AG08395 (cell line): ENCODE measurements at regions not wholly inside any gene's neighbourhood (a gene's known extent, or its start where the extent isn't known, plus 50 kb on each side); places are given as distances from the start of the nearest gene placed in this dataset.

Experiments
- DNase-seq: peaks from one replicate; pipeline ENCODE4 v3.0.0; 2012; ENCODE audit warnings: mixed read lengths, low spot score

DNA sequence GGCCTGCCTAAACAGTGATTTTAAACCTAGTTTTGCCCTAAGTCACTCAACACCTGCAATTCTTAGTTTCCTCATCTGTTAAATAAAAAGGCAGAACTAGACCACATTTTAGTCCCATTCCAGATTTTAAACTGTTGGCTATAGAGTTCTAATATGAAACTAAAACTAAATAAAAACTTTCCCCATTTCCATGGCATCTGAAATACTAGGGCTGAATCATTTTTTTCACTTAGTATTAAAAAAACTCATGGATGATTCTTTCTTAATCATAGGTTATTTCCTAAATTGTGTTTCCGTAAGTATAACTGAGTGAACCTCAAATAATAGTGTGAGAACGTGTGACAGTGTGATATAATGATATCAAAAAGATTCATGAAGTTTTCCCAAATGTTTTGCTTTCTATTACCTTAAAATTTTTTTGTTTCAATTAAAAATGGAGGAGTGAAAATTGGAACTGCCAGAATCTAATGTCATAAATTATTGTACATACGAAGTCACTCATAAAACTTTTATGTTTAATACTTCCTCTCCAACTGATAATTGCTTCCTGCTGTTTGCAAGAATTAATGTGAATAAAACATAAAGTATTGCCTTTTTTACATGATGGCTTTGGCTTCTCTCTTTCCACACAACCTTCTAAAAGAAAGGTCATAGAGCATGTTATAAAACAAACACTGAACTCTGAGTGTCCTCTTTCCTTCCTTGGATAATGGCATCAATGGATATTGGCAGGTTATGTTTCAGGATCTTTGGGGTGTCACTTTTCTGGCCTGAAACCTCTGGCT, 315.1 kb upstream of the MME start:
- DNase-seq, result no peak

- no peak for DNase-seq
Measured at GRCh38 chr3:154762486-154762885, 317.6 kb upstream of the MME start.

GRCh38 chr3:154759966-154760365, 320.2 kb upstream of the MME start:
- DNase-seq, result no peak

DNA sequence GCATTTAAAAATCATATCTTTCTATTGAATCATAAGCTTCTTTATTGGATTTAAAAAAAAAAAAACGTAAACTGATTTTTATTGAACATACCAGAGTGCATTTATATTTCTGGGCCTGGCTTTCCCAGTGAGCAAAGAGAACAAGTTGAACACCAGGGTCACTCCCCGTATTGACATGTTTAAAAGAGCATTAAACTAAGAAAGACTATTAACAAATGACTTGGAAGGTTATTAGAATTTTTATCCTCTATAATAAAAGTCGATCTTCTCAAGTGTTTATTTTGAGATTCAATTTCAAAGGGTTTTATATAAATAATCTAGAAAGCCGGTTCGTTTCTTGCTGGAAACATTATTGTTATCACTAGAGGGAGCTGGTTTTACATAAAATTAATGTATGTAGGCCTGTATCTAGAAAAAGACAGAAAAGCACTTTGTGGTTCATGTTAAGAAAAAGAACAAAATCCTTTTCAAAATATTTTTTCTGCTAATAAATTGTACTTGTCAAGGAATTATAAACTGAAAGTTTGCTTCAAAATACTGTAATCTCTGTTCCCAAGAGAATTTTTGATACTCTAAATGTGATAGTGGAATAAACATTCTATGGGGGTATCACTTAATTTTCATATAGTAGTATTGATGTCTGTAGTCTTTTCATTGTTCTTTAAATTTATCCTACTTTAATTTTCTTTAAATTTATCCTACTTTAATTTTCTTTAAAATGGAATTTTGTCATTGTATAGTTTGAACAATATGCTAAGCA, 321.8 kb upstream of the MME start:
- peak; percentile 39 for DNase-seq

- no peak for DNase-seq
Measured at GRCh38 chr3:154753101-154753500, 323.1 kb upstream of the GPR149 start.

GRCh38 chr3:154749514-154749913, 319.5 kb upstream of the GPR149 start:
- no peak for DNase-seq

DNA sequence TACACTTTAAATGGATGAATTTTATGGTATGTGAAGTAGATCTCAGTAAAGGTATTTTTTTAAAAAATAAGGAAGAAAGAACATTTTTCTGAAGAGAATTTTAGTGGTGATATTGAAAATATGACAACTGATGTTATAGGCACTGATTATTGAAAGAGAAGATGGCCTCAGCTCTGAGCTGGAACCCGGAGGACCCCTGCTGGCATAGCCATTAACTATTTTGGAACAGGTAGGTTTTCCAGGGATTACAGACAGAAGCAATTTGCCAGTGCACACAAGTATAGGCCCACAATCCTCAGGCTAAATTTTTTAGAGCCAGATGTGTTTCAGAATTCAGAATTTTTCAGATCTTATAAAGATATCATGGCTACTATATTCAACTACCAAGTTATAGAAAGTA, 315.9 kb upstream of the GPR149 start:
- DNase-seq, result no peak

DNA sequence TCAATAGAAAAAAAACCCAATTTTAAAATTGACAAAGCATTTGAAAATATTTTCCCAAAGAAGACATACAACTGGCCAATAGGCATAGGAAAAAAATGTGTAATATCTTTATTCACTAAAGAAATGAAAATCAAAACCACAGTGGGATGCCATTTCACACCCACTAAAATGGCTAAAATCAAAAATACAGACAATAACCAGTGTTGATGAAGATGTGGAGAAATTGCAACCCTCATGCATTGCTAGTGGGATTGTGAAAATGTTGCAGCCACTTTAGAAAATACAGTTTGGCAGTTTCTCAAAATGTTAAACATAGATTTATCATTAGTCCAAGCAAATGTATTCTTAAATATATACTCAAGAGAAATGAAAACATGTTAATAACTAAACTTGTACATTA, 315.1 kb upstream of the GPR149 start:
- no peak for DNase-seq

GRCh38 chr3:154743418-154743817, 313.4 kb upstream of the GPR149 start:
- DNase-seq, result no peak

DNA sequence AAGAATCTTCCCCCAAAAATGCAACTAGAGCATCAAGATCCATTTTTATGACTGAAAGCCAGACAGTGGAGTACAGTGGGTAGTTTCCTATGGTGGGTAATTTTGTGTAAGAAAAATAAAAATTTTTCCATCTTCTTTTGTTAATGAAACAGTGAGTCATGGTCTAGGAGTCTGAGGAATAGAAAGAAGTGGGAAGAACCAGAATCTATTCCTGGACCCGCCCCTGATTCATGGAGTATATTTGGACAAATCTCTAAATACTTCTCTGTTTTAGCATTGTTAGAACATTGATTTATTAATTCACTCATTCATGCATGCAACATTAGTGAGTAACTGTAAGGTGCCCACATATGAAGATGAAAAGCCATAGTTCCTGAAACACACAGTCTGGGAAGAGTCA, 304.5 kb upstream of the GPR149 start:
- DNase-seq, result no peak

DNA sequence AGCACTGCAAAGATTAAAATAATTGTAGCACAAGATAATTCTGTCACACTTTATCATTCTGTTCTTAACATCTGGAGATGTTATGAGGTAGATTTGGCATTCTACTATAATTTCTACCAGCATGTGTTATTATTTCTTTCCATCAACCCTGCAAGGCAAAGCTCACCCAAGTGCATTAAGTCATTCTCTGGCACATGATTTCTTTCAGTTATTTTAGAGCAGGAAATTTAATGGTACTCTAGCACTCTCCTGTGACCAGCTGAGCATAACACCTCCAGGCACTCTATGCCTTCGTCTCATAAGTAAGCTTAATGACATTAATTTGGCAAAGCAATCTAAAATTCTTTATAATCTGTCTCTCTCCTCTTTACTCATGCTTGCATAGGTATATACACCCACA, 300.2 kb upstream of the GPR149 start:
- DNase-seq, result no peak

DNA sequence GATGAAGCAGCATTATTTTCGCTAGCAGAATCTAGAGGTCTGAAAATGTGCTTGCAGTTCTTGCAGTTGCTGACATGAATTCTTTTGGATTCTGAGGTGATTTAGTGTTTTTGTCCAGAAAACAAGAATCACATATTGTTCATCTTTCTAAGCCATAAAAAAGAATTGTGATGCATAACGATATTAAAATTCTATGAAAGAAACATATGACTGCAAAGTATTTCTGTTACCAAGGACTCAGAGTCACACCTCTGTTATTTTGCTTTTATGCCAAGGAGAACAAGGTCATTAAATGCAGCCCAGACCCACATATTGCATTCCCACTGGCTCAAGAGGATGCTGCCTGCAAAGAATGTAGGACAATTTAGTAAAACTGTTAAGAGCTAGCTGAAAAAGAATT, 299.8 kb upstream of the GPR149 start:
- DNase-seq, result no peak

DNA sequence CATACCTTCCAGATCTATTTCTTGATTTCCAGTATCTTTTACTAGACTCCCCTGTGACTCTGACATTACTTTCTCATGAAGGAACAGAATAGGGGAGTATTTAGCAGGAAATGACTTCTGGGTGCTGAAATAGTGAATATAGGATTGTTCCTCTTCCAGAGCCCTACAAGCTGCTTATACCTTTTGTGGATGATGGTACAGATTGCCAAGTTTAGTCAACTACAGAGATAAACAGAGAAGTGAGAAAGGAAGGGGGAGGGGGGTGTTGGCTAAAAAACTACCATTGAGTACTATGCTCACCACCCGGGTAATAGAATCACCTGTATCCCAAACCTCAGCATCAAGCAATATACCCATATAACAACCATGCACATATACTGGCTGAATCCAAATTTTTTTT, 298.3 kb upstream of the GPR149 start:
- no peak for DNase-seq

- no peak for DNase-seq
Measured at GRCh38 chr3:154720921-154721320, 290.9 kb upstream of the GPR149 start.

GRCh38 chr3:154718053-154718452, 288.1 kb upstream of the GPR149 start:
- no peak for DNase-seq

GRCh38 chr3:154716170-154716569, 286.2 kb upstream of the GPR149 start:
- no peak for DNase-seq

GRCh38 chr3:154708554-154708953, 278.6 kb upstream of the GPR149 start:
- no peak for DNase-seq

GRCh38 chr3:154701055-154701454, 271.1 kb upstream of the GPR149 start:
- no peak for DNase-seq

DNA sequence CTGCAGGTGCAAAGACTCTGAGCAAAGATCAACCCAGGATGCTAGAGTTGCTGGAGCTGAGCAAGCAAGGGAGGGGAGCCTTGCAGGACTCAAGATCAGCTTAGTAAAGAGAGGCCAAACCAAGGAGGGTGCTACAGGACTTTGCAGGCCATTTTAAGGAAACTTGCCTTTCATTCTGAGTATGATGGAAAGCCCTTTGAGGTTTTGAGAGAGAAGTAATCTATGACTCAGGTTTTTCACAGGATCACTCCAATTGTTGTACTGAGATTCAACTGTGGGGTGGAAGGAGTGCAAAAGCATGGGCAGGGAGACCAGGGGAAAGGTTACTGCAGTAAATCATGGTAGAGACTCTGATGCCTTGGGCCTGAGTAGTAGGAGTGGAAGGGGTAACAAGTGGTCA, 260.4 kb upstream of the GPR149 start:
- no peak for DNase-seq

DNA sequence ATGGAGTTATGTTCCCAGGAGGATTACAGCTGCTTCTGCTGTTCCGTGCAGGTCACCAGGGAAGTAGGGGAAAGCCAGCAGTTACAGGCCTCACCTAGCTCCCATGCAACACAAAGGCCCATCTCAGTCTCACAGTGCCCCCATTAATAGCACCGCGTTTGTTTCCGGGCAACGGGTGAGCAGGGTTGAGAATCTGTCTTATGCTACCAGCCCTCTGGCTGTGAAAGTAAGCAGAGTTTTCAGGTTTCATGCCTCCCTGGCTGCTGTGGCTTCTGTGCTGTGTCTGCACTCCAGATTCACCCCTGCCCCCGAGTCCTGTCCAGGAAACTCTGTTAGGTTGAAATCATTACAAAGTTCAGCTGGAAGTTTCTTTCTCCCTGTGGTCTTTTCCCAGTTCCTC, 254.4 kb upstream of the GPR149 start:
- DNase-seq, result no peak

- DNase-seq, result no peak
Measured at GRCh38 chr3:154684021-154684420, 254.0 kb upstream of the GPR149 start.

- no peak for DNase-seq
Measured at GRCh38 chr3:154678041-154678654, 248.2 kb upstream of the GPR149 start.

GRCh38 chr3:154668835-154669234, 238.8 kb upstream of the GPR149 start:
- DNase-seq, result no peak
